A549 (cell line): ENCODE measurements at regions not wholly inside any gene's neighbourhood (a gene's known extent, or its start where the extent isn't known, plus 50 kb on each side); places are given as distances from the start of the nearest gene placed in this dataset.

ENCODE experiments used
- BHLHE40 ChIP-seq: IDR thresholded peaks from 2 replicates; pipeline ENCODE4 v1.6.1; 2012; ENCODE audit warnings: low read depth, low read length, inconsistent platforms
- EP300 ChIP-seq, 2 experiments: fragments of >200 bp; sonication (Bioruptor Twin); formaldehyde crosslinking; IDR thresholded peaks; 2 replicates in 1 of 2; 3 replicates in 1 of 2; pipeline ENCODE4 v1.6.1; 2016 to 2017
- JUN ChIP-seq, 2 experiments: fragments of >200 bp; sonication (Bioruptor Twin); formaldehyde crosslinking; IDR thresholded peaks; 2 replicates in 1 of 2; 3 replicates in 1 of 2; pipeline ENCODE4 v1.6.1; 2016 to 2017
- JUNB ChIP-seq: fragments of >200 bp; sonication (Bioruptor Twin); formaldehyde crosslinking; IDR thresholded peaks from 2 replicates; pipeline ENCODE4 v1.6.1; 2016
- KDM1A ChIP-seq: fragments of 200-600 bp; sonication (generic); IDR thresholded peaks from 2 replicates; pipeline ENCODE4 v1.6.1; 2016; ENCODE audit warnings: low read depth, mild to moderate bottlenecking
- KDM5A ChIP-seq: fragments of 200-600 bp; sonication (generic); IDR thresholded peaks from 2 replicates; pipeline ENCODE4 v1.6.1; 2016; ENCODE audit warnings: antibody characterized with exemption, mild to moderate bottlenecking
- MAFK ChIP-seq: fragments of 450-650 bp; IDR thresholded peaks from 2 replicates; pipeline ENCODE4 v1.6.1; 2014; ENCODE audit not compliant: partially characterized antibody
- NPAS2 ChIP-seq: fragments of 250-450 bp; sonication (Bioruptor Pico); IDR thresholded peaks from 2 replicates; pipeline ENCODE4 v1.8.0; 2022; ENCODE audit warnings: mild to moderate bottlenecking, moderate library complexity, borderline replicate concordance
- NR3C1 ChIP-seq: fragments of >200 bp; sonication (Bioruptor Twin); formaldehyde crosslinking; IDR thresholded peaks from 3 replicates; pipeline ENCODE4 v1.6.1; 2017
- POLR2A ChIP-seq: IDR thresholded peaks from 2 replicates; pipeline ENCODE4 v1.6.1; 2012; ENCODE audit warnings: mild to moderate bottlenecking, low read length
- RCOR1 ChIP-seq: fragments of 150-350 bp; IDR thresholded peaks from 2 replicates; pipeline ENCODE4 v1.6.1; 2014; ENCODE audit warnings: antibody characterized with exemption, low read length, low read depth
- TF ChIP-seq, protein P1 (sequence below): fragments of >200 bp; sonication (Bioruptor Twin); formaldehyde crosslinking; IDR thresholded peaks from 3 replicates; pipeline ENCODE4 v1.5.1; 2016
- TF ChIP-seq, protein P2 (sequence below): fragments of 450-650 bp; IDR thresholded peaks from 2 replicates; pipeline ENCODE4 v1.6.1; 2014; ENCODE audit warnings: antibody characterized with exemption

GRCh38 chr17:55632236-55632635 lies 90.4 kb downstream of the TMEM100 start:
- TF ChIP-seq, protein P1, sequence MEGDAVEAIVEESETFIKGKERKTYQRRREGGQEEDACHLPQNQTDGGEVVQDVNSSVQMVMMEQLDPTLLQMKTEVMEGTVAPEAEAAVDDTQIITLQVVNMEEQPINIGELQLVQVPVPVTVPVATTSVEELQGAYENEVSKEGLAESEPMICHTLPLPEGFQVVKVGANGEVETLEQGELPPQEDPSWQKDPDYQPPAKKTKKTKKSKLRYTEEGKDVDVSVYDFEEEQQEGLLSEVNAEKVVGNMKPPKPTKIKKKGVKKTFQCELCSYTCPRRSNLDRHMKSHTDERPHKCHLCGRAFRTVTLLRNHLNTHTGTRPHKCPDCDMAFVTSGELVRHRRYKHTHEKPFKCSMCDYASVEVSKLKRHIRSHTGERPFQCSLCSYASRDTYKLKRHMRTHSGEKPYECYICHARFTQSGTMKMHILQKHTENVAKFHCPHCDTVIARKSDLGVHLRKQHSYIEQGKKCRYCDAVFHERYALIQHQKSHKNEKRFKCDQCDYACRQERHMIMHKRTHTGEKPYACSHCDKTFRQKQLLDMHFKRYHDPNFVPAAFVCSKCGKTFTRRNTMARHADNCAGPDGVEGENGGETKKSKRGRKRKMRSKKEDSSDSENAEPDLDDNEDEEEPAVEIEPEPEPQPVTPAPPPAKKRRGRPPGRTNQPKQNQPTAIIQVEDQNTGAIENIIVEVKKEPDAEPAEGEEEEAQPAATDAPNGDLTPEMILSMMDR = no peak
- TF ChIP-seq JUN (IDR thresholded peaks at IDR 0.05) = no peak
- TF ChIP-seq POLR2A = no peak
- no peak for TF ChIP-seq EP300 (IDR thresholded peaks at IDR 0.05)
- no peak for TF ChIP-seq NPAS2 (CRISPR knock-in tag)
- TF ChIP-seq KDM1A = no peak
- TF ChIP-seq RCOR1 = no peak
- no peak for TF ChIP-seq JUNB
- no peak for TF ChIP-seq BHLHE40
- TF ChIP-seq MAFK = no peak
- no peak for TF ChIP-seq NR3C1
- TF ChIP-seq, protein P2, sequence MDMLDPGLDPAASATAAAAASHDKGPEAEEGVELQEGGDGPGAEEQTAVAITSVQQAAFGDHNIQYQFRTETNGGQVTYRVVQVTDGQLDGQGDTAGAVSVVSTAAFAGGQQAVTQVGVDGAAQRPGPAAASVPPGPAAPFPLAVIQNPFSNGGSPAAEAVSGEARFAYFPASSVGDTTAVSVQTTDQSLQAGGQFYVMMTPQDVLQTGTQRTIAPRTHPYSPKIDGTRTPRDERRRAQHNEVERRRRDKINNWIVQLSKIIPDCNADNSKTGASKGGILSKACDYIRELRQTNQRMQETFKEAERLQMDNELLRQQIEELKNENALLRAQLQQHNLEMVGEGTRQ = no peak
- TF ChIP-seq KDM5A = no peak
